PC-3 (cell line): ENCODE measurements at regions not wholly inside any gene's neighbourhood (a gene's known extent, or its start where the extent isn't known, plus 50 kb on each side); places are given as distances from the start of the nearest gene placed in this dataset.

Source experiments
- CTCF ChIP-seq: fragments of 300-600 bp; sonication (generic); conservative IDR thresholded peaks from 2 replicates; pipeline ENCODE4 v1.5.1; 2017; ENCODE audit warnings: antibody characterized with exemption, low read depth, mild to moderate bottlenecking, low read length
- EZH2 ChIP-seq: fragments of 300-600 bp; sonication (generic); IDR thresholded peaks from one replicate; pipeline ENCODE4 v1.6.1; 2017; ENCODE audit warnings: antibody characterized with exemption, mild to moderate bottlenecking, low read length; ENCODE audit not compliant: unreplicated experiment

GRCh38 chr11:127462065-127462344 is 461.4 kb upstream of the KIRREL3 start:
- TF ChIP-seq CTCF: no peak
- no peak for TF ChIP-seq EZH2
